ENCODE measurements at regions not wholly inside any gene's neighbourhood (a gene's known extent, or its start where the extent isn't known, plus 50 kb on each side); places are given as distances from the start of the nearest gene placed in this dataset.

DNA sequence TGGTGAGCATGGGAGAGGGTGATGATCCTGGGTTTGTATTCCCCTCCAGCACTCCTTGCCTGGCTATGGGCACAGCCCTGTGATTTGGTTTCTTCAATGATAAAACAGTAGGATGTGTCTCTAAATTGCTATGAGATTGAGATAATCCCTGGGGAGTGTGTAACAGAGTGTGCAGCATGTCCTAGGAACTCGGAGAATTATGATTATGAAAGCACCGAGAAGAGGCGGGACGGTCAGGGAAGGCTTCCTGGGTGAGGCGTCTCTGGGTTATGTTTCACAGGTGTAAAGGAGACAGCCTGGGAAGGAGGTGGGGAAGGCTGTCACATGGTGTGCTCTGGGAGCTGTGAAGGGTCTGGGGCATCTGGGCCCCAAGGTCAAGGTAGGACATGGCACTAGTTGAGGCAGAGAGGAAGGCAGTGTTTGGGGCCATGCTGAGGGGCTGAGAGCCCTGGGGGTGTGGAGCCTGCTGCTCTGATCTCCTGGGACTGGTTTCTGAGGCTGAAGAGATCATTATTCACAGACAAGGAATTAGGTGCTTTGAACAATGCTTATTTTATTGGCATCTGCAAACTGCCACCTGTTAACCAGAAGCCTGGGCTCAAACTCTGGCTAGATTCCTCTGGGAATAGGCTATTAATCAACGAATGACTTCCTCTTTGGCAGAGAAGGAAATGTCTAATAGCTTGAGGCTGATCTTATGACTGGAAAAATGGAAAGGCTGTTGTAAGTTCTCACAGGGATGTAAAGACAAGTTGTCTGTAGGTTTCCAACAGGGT, 73.8 kb upstream of the IL12B start:
- DNase-seq, result no peak
- Histone ChIP-seq H3K4me3 (ENCODE audit: low read length in 2 of 2) (no peak overlapping the region), H3K27ac (ENCODE audit: low read depth in 1 of 2, low read length in 2 of 2) (no peak overlapping the region), H3K36me3 (ENCODE audit: control insufficient read depth in 1 of 2, insufficient read depth in 2 of 2, low read length in 1 of 2) (no peaks in the 10 kb centered on the region), H3K4me1 (ENCODE audit: control insufficient read depth in 1 of 2, insufficient read depth in 2 of 2, low read length in 2 of 2) (no peaks in the 10 kb centered on the region), H3K27me3 (ENCODE audit: control insufficient read depth in 1 of 2, insufficient read depth in 2 of 2, low read length in 1 of 2) (peaks cover 0 to under 1% of the 10 kb centered on the region in 2 donors), H3K9me3 (ENCODE audit: control insufficient read depth, low read length) (no peaks in the 10 kb centered on the region)
- ATAC-seq (ENCODE audit: low FRiP score), result no peak
- intact Hi-C loops (cut with DNase I), result no loop called here
- WGBS, 2 donors, result 55 to 59% methylated on average over 6 of the region's 6 CpGs

DNA sequence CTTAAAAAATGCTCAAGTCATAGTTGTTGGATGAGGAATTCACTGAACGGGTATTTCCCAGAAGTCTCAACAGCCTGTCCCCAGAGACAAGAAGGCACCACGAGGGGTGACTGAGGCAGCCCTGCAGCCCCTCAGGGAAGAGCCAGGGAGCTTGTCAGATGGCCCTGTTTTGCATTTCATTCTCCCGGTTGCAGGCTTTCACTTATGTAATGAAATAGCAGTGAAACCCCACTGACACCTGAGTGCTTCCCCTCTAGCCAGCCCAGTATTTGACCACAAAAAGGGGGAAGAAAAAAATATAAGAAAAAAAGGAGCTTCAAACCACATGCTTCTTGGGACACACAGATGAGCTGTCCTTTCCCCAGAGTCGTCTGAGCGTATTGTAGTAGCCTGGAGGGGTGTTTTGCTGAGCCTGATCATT, 75.3 kb upstream of the IL12B start:
- WGBS, 2 donors, result 45 to 52% methylated on average over 5 of the region's 5 CpGs
- Histone ChIP-seq H3K27ac (ENCODE audit: low read depth in 1 of 2, low read length in 2 of 2) (no peak overlapping the region), H3K9me3 (ENCODE audit: control insufficient read depth, low read length) (no peaks in the 10 kb centered on the region), H3K36me3 (ENCODE audit: control insufficient read depth in 1 of 2, insufficient read depth in 2 of 2, low read length in 1 of 2) (no peaks in the 10 kb centered on the region), H3K4me3 (ENCODE audit: low read length in 2 of 2) (no peak overlapping the region), H3K4me1 (ENCODE audit: control insufficient read depth in 1 of 2, insufficient read depth in 2 of 2, low read length in 2 of 2) (no peaks in the 10 kb centered on the region), H3K27me3 (ENCODE audit: control insufficient read depth in 1 of 2, insufficient read depth in 2 of 2, low read length in 1 of 2) (peaks cover 0 to 1% of the 10 kb centered on the region in 2 donors)
- no peak for DNase-seq
- intact Hi-C loops (cut with DNase I), result no loop called here
- no peak for ATAC-seq (ENCODE audit: low FRiP score)

DNA sequence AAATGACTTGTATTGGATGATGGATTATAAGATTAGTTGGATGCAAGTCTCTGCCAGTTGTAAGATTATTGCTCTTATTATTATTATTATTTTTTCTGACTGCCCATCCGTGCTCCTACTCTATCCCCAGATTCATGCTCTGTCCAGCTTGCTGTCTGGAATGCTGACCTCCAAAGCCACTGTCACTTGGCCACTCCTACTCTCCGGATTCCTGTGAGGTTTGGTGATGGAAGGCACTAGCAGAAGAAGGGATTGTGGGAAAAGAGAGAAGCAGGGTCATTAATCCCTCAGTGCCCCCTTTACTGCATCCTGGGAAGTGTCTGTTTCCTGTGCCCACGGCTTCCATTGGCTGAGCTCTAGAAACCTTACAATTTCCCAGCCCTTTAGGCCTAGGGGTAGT, 76.3 kb upstream of the IL12B start:
- Histone ChIP-seq H3K4me1 (ENCODE audit: control insufficient read depth in 1 of 2, insufficient read depth in 2 of 2, low read length in 2 of 2) (no peaks in the 10 kb centered on the region), H3K27me3 (ENCODE audit: control insufficient read depth in 1 of 2, insufficient read depth in 2 of 2, low read length in 1 of 2) (peaks cover 0 to 1% of the 10 kb centered on the region in 2 donors), H3K27ac (ENCODE audit: low read depth in 1 of 2, low read length in 2 of 2) (no peak overlapping the region), H3K9me3 (ENCODE audit: control insufficient read depth, low read length) (no peaks in the 10 kb centered on the region), H3K4me3 (ENCODE audit: low read length in 2 of 2) (no peak overlapping the region), H3K36me3 (ENCODE audit: control insufficient read depth in 1 of 2, insufficient read depth in 2 of 2, low read length in 1 of 2) (no peaks in the 10 kb centered on the region)
- no peak for DNase-seq
- WGBS, 2 donors, result 48 to 50% methylated on average over 3 of the region's 3 CpGs
- intact Hi-C loops (cut with DNase I), result no loop called here
- no peak for ATAC-seq (ENCODE audit: low FRiP score)

DNA sequence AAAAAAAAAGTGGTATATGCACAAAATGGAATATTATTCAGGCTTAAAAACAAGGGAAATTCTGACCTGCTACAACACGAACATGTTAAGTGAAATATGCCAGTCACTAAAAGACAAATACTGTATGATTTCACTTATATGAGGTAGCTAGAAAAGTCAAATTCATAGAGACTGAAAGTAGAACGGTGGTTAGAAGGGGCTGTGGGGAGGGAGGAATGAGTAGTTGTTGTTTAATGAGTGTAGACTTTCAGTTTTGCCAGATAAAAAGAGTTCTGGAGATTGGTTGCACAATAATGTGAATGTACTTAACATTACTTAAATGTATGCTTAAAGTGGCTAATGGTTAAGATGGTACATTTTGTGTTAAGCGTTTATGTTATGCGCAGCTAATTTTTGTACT, 79.5 kb upstream of the IL12B start:
- Histone ChIP-seq H3K4me1 (ENCODE audit: control insufficient read depth in 1 of 2, insufficient read depth in 2 of 2, low read length in 2 of 2) (no peaks in the 10 kb centered on the region), H3K9me3 (ENCODE audit: control insufficient read depth, low read length) (no peaks in the 10 kb centered on the region), H3K27ac (ENCODE audit: low read depth in 1 of 2, low read length in 2 of 2) (no peak overlapping the region), H3K36me3 (ENCODE audit: control insufficient read depth in 1 of 2, insufficient read depth in 2 of 2, low read length in 1 of 2) (no peaks in the 10 kb centered on the region), H3K27me3 (ENCODE audit: control insufficient read depth in 1 of 2, insufficient read depth in 2 of 2, low read length in 1 of 2) (peaks cover 0 to 1% of the 10 kb centered on the region in 2 donors), H3K4me3 (ENCODE audit: low read length in 2 of 2) (no peak overlapping the region)
- intact Hi-C loops (cut with DNase I), result no loop called here
- WGBS, 2 donors, result 84 to 86% methylated on average over 4 of the region's 4 CpGs
- no peak for DNase-seq
- ATAC-seq (ENCODE audit: low FRiP score), result no peak

DNA sequence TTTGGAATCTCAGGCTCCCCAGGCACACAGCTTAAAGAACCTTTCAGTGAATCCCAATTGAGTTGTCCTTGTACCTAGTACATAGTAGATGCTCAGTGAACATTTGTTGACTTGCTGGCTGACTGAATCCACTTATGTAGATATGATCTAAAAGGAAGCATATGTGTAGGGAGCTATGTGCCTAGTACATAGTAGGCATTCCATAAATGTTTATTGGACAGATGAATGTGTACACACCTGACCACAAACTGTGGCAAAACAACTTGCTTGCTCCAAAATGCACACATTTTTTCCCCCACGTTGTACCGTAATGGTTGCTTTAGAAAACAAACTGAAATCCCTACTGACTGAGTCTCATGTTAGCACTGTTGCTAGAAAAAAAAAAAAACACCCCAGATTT, 80.2 kb upstream of the IL12B start:
- DNase-seq (no peak), ATAC-seq (ENCODE audit: low FRiP score) (no peak)
- 68 to 70% methylated on average over 2 of the region's 2 CpGs for WGBS, 2 donors
- Histone ChIP-seq H3K27ac (ENCODE audit: low read depth in 1 of 2, low read length in 2 of 2) (no peak overlapping the region), H3K27me3 (ENCODE audit: control insufficient read depth in 1 of 2, insufficient read depth in 2 of 2, low read length in 1 of 2) (peaks cover 0 to 1% of the 10 kb centered on the region in 2 donors), H3K4me1 (ENCODE audit: control insufficient read depth in 1 of 2, insufficient read depth in 2 of 2, low read length in 2 of 2) (no peaks in the 10 kb centered on the region), H3K4me3 (ENCODE audit: low read length in 2 of 2) (no peak overlapping the region), H3K36me3 (ENCODE audit: control insufficient read depth in 1 of 2, insufficient read depth in 2 of 2, low read length in 1 of 2) (no peaks in the 10 kb centered on the region), H3K9me3 (ENCODE audit: control insufficient read depth, low read length) (no peaks in the 10 kb centered on the region)
- intact Hi-C loops (cut with DNase I), result no loop called here

DNA sequence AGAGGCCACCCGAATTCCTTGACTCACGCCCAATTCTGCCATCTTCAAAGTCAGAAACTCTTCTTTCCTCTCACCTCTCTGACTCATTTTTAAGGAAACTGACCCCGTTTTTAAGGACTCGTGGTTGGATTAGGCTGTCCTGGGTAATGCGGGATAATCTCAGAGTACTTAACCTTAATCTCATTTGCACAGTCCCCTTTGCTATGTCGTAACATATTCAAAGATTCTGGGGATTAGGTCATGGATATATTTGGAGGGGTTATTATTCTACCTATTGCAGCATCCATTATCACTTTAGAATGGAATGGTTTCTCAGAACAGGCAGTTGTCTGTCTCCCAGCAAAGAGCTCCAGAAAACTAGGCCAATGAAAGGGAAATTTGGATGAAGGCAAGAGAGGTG, 80.8 kb upstream of the IL12B start:
- no peak overlapping the region for H3K27ac ChIP-seq (ENCODE audit: low read depth in 1 of 2, low read length in 2 of 2)
- intact Hi-C loops (cut with DNase I), result no loop called here
- ATAC-seq (ENCODE audit: low FRiP score) (no peak), DNase-seq (no peak)
- H3K4me1 ChIP-seq (ENCODE audit: control insufficient read depth in 1 of 2, insufficient read depth in 2 of 2, low read length in 2 of 2), result no peaks in the 10 kb centered on the region
- peaks cover 0 to 1% of the 10 kb centered on the region in 2 donors for H3K27me3 ChIP-seq (ENCODE audit: control insufficient read depth in 1 of 2, insufficient read depth in 2 of 2, low read length in 1 of 2)
- no peak overlapping the region for H3K4me3 ChIP-seq (ENCODE audit: low read length in 2 of 2)
- WGBS, 2 donors, result 74 to 75% methylated on average over 6 of the region's 6 CpGs
- H3K36me3 ChIP-seq (ENCODE audit: control insufficient read depth in 1 of 2, insufficient read depth in 2 of 2, low read length in 1 of 2), result no peaks in the 10 kb centered on the region
- no peaks in the 10 kb centered on the region for H3K9me3 ChIP-seq (ENCODE audit: control insufficient read depth, low read length)

DNA sequence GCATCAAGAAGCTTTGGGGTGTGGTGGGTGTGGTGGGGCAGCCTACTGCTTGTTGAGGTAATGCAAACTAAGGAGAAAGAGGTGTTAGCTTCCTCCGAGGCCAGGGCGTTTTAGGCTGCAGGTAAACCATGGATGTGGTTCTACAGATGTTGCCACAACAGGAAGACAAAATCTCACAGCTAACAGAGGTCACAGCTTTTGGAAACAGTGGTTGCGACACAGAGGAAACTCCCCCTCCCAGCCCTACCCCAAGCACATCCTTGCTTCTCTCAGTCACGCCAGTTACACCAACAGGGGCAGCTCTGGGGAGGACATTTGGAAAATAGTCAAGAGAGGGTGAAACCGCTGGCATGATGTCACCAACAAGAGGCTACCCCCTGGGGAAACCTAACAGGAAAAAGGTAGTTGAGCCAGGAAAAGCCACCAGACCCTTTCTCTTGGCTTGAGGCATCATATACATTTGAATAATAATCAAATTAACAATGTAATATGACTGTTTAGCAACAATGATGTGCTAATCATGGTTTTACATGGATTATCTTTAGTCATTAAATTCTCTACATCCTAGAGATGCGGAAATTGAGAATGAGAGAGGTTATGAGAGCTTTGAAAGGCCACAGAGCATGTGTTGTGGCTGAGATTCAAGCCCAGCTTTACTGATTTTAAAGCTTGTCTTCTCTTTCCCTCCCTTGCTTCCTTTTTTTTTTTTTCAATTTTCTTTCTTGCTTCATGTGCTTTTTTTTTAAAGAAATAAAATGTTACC, 82.2 kb upstream of the IL12B start:
- ATAC-seq (ENCODE audit: low FRiP score) (no peak), DNase-seq (no peak)
- WGBS, 2 donors, result 66 to 75% methylated on average over 6 of the region's 6 CpGs
- Histone ChIP-seq H3K4me1 (ENCODE audit: control insufficient read depth in 1 of 2, insufficient read depth in 2 of 2, low read length in 2 of 2) (no peaks in the 10 kb centered on the region), H3K27ac (ENCODE audit: low read depth in 1 of 2, low read length in 2 of 2) (no peak overlapping the region), H3K9me3 (ENCODE audit: control insufficient read depth, low read length) (no peaks in the 10 kb centered on the region), H3K4me3 (ENCODE audit: low read length in 2 of 2) (no peak overlapping the region), H3K36me3 (ENCODE audit: control insufficient read depth in 1 of 2, insufficient read depth in 2 of 2, low read length in 1 of 2) (no peaks in the 10 kb centered on the region), H3K27me3 (ENCODE audit: control insufficient read depth in 1 of 2, insufficient read depth in 2 of 2, low read length in 1 of 2) (peaks cover 0 to 1% of the 10 kb centered on the region in 2 donors)
- intact Hi-C loops (cut with DNase I), result no loop called here

DNA sequence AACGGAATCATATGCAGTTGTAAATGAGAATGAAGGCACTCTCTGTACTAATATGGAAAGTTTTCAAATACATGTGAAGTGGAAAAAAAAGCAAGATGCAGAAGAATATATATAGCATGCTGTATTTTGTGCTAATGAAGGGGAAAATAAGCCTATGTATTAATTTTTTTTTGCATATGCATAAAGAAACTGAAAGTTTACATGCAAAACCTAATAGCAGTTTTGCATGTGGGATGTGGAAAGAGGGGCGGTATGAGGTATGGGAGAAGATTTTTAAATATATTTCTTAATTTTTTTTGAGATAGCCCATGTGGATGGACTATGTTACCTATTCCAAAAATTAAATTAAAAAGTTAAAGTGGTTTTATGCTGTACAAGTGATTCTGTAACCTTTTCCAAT, 83.7 kb upstream of the IL12B start:
- no peaks in the 10 kb centered on the region for H3K36me3 ChIP-seq (ENCODE audit: control insufficient read depth in 1 of 2, insufficient read depth in 2 of 2, low read length in 1 of 2)
- intact Hi-C loops (cut with DNase I), result no loop called here

More for the DNA sequence above, 83.7 kb upstream of the IL12B start:
- no peak for DNase-seq
- Histone ChIP-seq H3K27me3 (ENCODE audit: control insufficient read depth in 1 of 2, insufficient read depth in 2 of 2, low read length in 1 of 2) (peaks cover 0 to 1% of the 10 kb centered on the region in 2 donors), H3K27ac (ENCODE audit: low read depth in 1 of 2, low read length in 2 of 2) (no peak overlapping the region), H3K4me3 (ENCODE audit: low read length in 2 of 2) (no peak overlapping the region), H3K9me3 (ENCODE audit: control insufficient read depth, low read length) (no peaks in the 10 kb centered on the region), H3K4me1 (ENCODE audit: control insufficient read depth in 1 of 2, insufficient read depth in 2 of 2, low read length in 2 of 2) (no peaks in the 10 kb centered on the region)
- ATAC-seq (ENCODE audit: low FRiP score), result no peak
- WGBS, 2 donors, result 89 to 92% methylated on average over 2 of the region's 2 CpGs

All from aorta (tissue), 5 donors.